Astrocyte (in vitro differentiated cells and primary cell): ENCODE measurements at regions not wholly inside any gene's neighbourhood (a gene's known extent, or its start where the extent isn't known, plus 50 kb on each side); places are given as distances from the start of the nearest gene placed in this dataset.

Experiments
- DNase-seq: peaks from one replicate; pipeline ENCODE4 v3.0.0-alpha.2; 2010; ENCODE audit warnings: low read depth
- FAIRE-seq: peaks from 2 replicates; lab custom pipeline; 2011; peaks lifted over from hg19 to GRCh38; lab: Jason Lieb, UNC
- H2AFZ ChIP-seq: 2 replicates; pipeline ENCODE4 v1.6.0; 2012; ENCODE audit warnings: low read depth, low read length, inconsistent platforms
- H3K27ac ChIP-seq: 2 replicates; pipeline ENCODE4 v1.5.1; 2011; ENCODE audit warnings: low read depth, low read length, inconsistent platforms
- H3K27me3 ChIP-seq: 2 replicates; pipeline ENCODE4 v1.6.0; 2011; ENCODE audit warnings: low read length, inconsistent platforms; ENCODE audit not compliant: insufficient read depth
- H3K36me3 ChIP-seq: 2 replicates; pipeline ENCODE4 v1.5.1; 2011; ENCODE audit warnings: low read length, inconsistent platforms; ENCODE audit not compliant: insufficient read depth
- H3K4me1 ChIP-seq: 2 replicates; pipeline ENCODE4 v1.5.1; 2011; ENCODE audit warnings: low read length, inconsistent platforms; ENCODE audit not compliant: insufficient read depth
- H3K4me2 ChIP-seq: 2 replicates; pipeline ENCODE4 v1.6.0; 2012; ENCODE audit warnings: low read length, inconsistent platforms
- H3K4me3 ChIP-seq: 2 replicates; pipeline ENCODE4 v1.5.1; 2011; ENCODE audit warnings: low read depth, mild to moderate bottlenecking, low read length, inconsistent platforms; ENCODE audit not compliant: insufficient read depth
- H3K79me2 ChIP-seq: 2 replicates; pipeline ENCODE4 v1.6.0; 2012; ENCODE audit warnings: mild to moderate bottlenecking, low read length, inconsistent platforms; ENCODE audit not compliant: insufficient read depth
- H3K9ac ChIP-seq: 2 replicates; pipeline ENCODE4 v1.6.0; 2012; ENCODE audit warnings: mild to moderate bottlenecking, low read length, inconsistent platforms
- H3K9me3 ChIP-seq: 2 replicates; pipeline ENCODE4 v1.5.1; 2012; ENCODE audit warnings: low read depth, mild to moderate bottlenecking, low read length, inconsistent platforms; ENCODE audit not compliant: insufficient read depth
- H4K20me1 ChIP-seq: 2 replicates; pipeline ENCODE4 v1.6.0; 2012; ENCODE audit warnings: low read length, inconsistent platforms; ENCODE audit not compliant: insufficient read depth
- H3K27ac Mint-ChIP-seq: one replicate; pipeline ENCODE4 v1.8.0; 2021; ENCODE audit warnings: mild to moderate bottlenecking, mixed read lengths; ENCODE audit not compliant: unreplicated experiment
- H3K27me3 Mint-ChIP-seq: one replicate; pipeline ENCODE4 v1.8.0; 2021; ENCODE audit warnings: low read depth, mixed read lengths; ENCODE audit not compliant: unreplicated experiment
- H3K36me3 Mint-ChIP-seq: one replicate; pipeline ENCODE4 v1.8.0; 2021; ENCODE audit warnings: low read depth, mixed read lengths; ENCODE audit not compliant: unreplicated experiment
- H3K4me1 Mint-ChIP-seq: one replicate; pipeline ENCODE4 v1.8.0; 2021; ENCODE audit warnings: low read depth, mixed read lengths; ENCODE audit not compliant: unreplicated experiment
- H3K4me3 Mint-ChIP-seq: one replicate; pipeline ENCODE4 v1.8.0; 2021; ENCODE audit warnings: mild to moderate bottlenecking, moderate library complexity, mixed read lengths; ENCODE audit not compliant: unreplicated experiment
- H3K9me3 Mint-ChIP-seq: one replicate; pipeline ENCODE4 v1.8.0; 2021; ENCODE audit warnings: mild to moderate bottlenecking, mixed read lengths; ENCODE audit not compliant: unreplicated experiment
- EZH2 ChIP-seq: IDR thresholded peaks from 2 replicates; pipeline ENCODE4 v1.6.1; 2012; ENCODE audit warnings: mild to moderate bottlenecking, low read length, inconsistent platforms; ENCODE audit not compliant: insufficient read depth
- TF ChIP-seq, protein P1 (sequence below): IDR thresholded peaks from 2 replicates; pipeline ENCODE4 v1.5.1; 2011; ENCODE audit warnings: low read depth, mild to moderate bottlenecking, inconsistent platforms, low read length, moderate library complexity; ENCODE audit not compliant: insufficient read depth

DNA sequence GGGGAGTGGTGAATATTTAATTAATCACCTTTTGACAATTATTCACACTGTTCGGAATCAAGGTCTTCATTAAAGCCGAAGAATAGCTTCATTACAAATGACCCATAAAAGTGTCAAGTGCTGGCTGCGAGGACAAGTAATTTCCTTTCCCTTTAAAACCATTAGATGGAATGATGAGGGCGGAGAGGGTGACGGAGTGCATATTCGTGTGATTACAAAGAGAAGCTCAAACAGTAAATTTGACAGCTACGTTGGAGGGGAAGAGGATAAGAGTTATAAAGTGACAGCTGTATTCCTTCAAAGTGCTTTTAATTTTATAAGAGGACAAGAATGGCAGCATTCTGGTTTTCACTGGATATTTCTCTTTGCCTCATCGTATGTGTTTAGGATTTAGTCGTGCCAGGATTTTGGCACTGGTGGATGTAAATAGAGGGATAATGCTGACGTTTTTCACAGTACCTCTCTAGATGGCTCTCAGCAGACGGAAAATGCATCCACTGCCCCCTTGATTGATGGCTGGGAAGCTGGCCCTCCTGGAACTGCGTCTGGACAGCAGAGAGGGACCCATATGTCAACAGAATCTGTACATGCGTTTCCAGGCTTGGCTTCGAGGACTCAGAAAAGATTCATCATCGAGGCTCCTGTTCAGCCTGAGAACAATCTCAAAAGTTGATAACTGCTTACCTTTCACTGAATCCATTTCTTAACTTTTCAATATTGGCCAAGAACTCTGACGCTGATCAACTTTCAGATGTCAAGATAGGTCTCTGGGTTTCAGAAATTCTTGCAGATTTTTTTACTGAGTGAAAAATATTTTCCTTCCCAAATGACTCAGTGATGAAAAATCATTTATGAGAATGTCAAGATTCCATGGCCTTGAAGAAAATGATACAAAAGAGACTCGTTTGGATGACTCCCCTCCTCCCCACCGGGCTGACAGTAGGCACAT is 50.4 kb upstream of the IRX2 start:
- no peaks in the 10 kb centered on the region for H3K27me3 ChIP-seq
- no peak overlapping the region for H3K27ac ChIP-seq
- no peaks in the 10 kb centered on the region for H4K20me1 ChIP-seq
- no peaks in the 10 kb centered on the region for H3K79me2 ChIP-seq
- peaks cover 2% of the 10 kb centered on the region for H3K27me3 Mint-ChIP-seq
- FAIRE-seq (no peak), DNase-seq (no peak)
- H3K4me3 ChIP-seq: no peak overlapping the region
- H3K36me3 ChIP-seq: no peaks in the 10 kb centered on the region
- no peaks in the 10 kb centered on the region for H3K9me3 Mint-ChIP-seq
- no peak overlapping the region for H3K27ac Mint-ChIP-seq
- H2AFZ ChIP-seq: no peak overlapping the region
- H3K9ac ChIP-seq: no peak overlapping the region
- H3K9me3 ChIP-seq: peaks cover 5% of the 10 kb centered on the region
- H3K4me2 ChIP-seq: no peak overlapping the region
- H3K4me1 Mint-ChIP-seq: peaks cover 3% of the 10 kb centered on the region
- H3K36me3 Mint-ChIP-seq: no peaks in the 10 kb centered on the region
- H3K4me1 ChIP-seq: no peaks in the 10 kb centered on the region
- TF ChIP-seq, protein P1, sequence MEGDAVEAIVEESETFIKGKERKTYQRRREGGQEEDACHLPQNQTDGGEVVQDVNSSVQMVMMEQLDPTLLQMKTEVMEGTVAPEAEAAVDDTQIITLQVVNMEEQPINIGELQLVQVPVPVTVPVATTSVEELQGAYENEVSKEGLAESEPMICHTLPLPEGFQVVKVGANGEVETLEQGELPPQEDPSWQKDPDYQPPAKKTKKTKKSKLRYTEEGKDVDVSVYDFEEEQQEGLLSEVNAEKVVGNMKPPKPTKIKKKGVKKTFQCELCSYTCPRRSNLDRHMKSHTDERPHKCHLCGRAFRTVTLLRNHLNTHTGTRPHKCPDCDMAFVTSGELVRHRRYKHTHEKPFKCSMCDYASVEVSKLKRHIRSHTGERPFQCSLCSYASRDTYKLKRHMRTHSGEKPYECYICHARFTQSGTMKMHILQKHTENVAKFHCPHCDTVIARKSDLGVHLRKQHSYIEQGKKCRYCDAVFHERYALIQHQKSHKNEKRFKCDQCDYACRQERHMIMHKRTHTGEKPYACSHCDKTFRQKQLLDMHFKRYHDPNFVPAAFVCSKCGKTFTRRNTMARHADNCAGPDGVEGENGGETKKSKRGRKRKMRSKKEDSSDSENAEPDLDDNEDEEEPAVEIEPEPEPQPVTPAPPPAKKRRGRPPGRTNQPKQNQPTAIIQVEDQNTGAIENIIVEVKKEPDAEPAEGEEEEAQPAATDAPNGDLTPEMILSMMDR: no peak
- TF ChIP-seq EZH2: no peak
- H3K4me3 Mint-ChIP-seq: no peak overlapping the region
